Ishikawa (cell line): ENCODE measurements at regions not wholly inside any gene's neighbourhood (a gene's known extent, or its start where the extent isn't known, plus 50 kb on each side); places are given as distances from the start of the nearest gene placed in this dataset.

Experiments used
- CEBPB ChIP-seq: IDR thresholded peaks from 2 replicates; pipeline ENCODE4 v1.6.1; 2012
- CREB1 ChIP-seq: IDR thresholded peaks from 2 replicates; pipeline ENCODE4 v1.6.1; 2012; ENCODE audit warnings: low read depth
- EGR1 ChIP-seq: IDR thresholded peaks from 2 replicates; pipeline ENCODE4 v1.6.1; 2012
- EP300 ChIP-seq: IDR thresholded peaks from 2 replicates; pipeline ENCODE4 v1.6.1; 2012; ENCODE audit warnings: borderline replicate concordance
- FOXM1 ChIP-seq: IDR thresholded peaks from 2 replicates; pipeline ENCODE4 v1.6.1; 2012; ENCODE audit warnings: low read depth, borderline replicate concordance
- NFIC ChIP-seq: IDR thresholded peaks from 2 replicates; pipeline ENCODE4 v1.6.1; 2012
- RAD21 ChIP-seq: IDR thresholded peaks from 2 replicates; pipeline ENCODE4 v1.6.1; 2012; ENCODE audit warnings: low read depth
- TAF1 ChIP-seq: IDR thresholded peaks from 2 replicates; pipeline ENCODE4 v1.6.1; 2012; ENCODE audit warnings: low read depth, mild to moderate bottlenecking
- TCF12 ChIP-seq: IDR thresholded peaks from 2 replicates; pipeline ENCODE4 v1.6.1; 2012; ENCODE audit warnings: low read depth
- TEAD4 ChIP-seq: IDR thresholded peaks from 2 replicates; pipeline ENCODE4 v1.6.1; 2012
- YY1 ChIP-seq: IDR thresholded peaks from 2 replicates; pipeline ENCODE4 v1.6.1; 2012; ENCODE audit warnings: low read depth
- ZBTB7A ChIP-seq: IDR thresholded peaks from 2 replicates; pipeline ENCODE4 v1.6.1; 2012; ENCODE audit warnings: low read depth
- TF ChIP-seq, protein P1 (sequence below): IDR thresholded peaks from 2 replicates; pipeline ENCODE4 v1.6.1; 2012
- TF ChIP-seq, protein P2 (sequence below): IDR thresholded peaks from 2 replicates; pipeline ENCODE4 v1.6.1; 2012
- TF ChIP-seq, protein P3 (sequence below): IDR thresholded peaks from 2 replicates; pipeline ENCODE4 v1.6.1; 2012; ENCODE audit warnings: low read depth, mild to moderate bottlenecking

DNA sequence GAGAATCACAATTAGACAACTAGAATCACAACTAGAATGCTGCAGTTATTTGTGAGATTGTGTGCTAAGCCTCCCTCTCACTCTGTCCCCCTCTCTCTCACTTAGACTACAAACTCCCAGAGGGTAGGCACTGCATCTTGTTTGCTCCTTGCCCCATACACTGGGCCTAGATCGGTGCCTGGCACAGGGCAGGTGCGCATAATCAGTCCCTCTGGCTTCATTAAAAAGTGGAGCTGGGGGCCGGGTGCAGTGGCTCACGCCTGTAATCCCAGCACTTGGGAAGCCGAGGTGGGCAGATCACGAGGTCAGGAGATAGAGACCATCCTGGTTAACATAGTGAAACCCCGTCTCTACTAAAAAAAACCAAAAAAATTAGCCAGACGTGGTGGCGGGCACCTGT lies 456.8 kb downstream of the MIAT start:
- TF ChIP-seq ZBTB7A (no peak), CEBPB (no peak), CREB1 (no peak), EP300 (no peak), NFIC (no peak), TCF12 (no peak), FOXM1 (no peak), YY1 (no peak), TAF1 (no peak)
- TF ChIP-seq, protein P1, sequence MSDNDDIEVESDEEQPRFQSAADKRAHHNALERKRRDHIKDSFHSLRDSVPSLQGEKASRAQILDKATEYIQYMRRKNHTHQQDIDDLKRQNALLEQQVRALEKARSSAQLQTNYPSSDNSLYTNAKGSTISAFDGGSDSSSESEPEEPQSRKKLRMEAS = no peak

DNA sequence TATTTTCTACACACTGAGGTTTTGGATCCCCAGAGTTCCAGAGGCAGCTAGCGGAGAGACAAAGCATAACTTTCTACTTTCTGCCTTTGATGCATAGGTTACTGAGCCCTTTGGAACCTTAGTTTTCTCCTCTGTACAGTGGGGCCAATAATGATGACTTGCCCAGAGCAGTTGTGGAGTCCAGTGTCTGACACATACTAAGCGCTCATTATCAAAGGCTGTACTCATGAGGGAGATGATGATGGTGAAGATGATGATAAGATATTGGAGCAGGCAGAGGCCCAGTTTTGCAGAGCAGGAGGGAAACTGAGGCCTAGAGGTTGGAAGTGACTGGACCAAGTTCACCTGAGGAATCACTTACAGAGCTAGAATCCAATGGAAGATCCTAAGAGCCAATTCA lies 458.0 kb downstream of the MIAT start:
- TF ChIP-seq YY1 = no peak
- TF ChIP-seq, protein P1 = no peak
- no peak for TF ChIP-seq ZBTB7A
- no peak for TF ChIP-seq TAF1
- no peak for TF ChIP-seq TCF12
- no peak for TF ChIP-seq CEBPB

DNA sequence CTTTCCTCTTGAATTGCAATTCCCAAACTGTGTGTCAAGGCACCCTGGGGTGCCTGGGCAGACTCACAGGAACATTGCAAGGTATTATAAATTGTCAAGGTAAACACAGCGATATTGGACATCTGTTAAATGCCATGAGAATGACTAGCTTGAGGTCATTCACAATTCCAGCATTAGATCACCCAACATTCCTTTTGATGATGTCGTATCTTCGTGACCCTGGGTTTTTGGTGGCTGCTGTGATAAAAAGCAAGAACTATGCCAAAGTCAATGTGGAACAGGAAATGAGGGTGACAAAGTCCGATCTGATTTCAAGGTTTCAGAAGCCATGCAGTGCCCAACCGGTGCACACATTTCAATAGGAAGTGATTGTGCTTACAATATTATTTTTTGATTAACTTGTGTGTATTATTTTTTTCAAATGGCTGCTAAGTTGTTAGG lies 458.4 kb downstream of the MIAT start:
- TF ChIP-seq RAD21 (no peak), TEAD4 (no peak), EP300 (no peak), TAF1 (no peak), YY1 (no peak), EGR1 (no peak), NFIC (no peak), CREB1 (no peak), ZBTB7A (no peak), TCF12 (no peak), FOXM1 (no peak), CEBPB (no peak)
- TF ChIP-seq, protein P2, sequence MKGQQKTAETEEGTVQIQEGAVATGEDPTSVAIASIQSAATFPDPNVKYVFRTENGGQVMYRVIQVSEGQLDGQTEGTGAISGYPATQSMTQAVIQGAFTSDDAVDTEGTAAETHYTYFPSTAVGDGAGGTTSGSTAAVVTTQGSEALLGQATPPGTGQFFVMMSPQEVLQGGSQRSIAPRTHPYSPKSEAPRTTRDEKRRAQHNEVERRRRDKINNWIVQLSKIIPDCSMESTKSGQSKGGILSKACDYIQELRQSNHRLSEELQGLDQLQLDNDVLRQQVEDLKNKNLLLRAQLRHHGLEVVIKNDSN = no peak
- TF ChIP-seq, protein P1 = no peak
- TF ChIP-seq, protein P3, sequence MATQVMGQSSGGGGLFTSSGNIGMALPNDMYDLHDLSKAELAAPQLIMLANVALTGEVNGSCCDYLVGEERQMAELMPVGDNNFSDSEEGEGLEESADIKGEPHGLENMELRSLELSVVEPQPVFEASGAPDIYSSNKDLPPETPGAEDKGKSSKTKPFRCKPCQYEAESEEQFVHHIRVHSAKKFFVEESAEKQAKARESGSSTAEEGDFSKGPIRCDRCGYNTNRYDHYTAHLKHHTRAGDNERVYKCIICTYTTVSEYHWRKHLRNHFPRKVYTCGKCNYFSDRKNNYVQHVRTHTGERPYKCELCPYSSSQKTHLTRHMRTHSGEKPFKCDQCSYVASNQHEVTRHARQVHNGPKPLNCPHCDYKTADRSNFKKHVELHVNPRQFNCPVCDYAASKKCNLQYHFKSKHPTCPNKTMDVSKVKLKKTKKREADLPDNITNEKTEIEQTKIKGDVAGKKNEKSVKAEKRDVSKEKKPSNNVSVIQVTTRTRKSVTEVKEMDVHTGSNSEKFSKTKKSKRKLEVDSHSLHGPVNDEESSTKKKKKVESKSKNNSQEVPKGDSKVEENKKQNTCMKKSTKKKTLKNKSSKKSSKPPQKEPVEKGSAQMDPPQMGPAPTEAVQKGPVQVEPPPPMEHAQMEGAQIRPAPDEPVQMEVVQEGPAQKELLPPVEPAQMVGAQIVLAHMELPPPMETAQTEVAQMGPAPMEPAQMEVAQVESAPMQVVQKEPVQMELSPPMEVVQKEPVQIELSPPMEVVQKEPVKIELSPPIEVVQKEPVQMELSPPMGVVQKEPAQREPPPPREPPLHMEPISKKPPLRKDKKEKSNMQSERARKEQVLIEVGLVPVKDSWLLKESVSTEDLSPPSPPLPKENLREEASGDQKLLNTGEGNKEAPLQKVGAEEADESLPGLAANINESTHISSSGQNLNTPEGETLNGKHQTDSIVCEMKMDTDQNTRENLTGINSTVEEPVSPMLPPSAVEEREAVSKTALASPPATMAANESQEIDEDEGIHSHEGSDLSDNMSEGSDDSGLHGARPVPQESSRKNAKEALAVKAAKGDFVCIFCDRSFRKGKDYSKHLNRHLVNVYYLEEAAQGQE = no peak

DNA sequence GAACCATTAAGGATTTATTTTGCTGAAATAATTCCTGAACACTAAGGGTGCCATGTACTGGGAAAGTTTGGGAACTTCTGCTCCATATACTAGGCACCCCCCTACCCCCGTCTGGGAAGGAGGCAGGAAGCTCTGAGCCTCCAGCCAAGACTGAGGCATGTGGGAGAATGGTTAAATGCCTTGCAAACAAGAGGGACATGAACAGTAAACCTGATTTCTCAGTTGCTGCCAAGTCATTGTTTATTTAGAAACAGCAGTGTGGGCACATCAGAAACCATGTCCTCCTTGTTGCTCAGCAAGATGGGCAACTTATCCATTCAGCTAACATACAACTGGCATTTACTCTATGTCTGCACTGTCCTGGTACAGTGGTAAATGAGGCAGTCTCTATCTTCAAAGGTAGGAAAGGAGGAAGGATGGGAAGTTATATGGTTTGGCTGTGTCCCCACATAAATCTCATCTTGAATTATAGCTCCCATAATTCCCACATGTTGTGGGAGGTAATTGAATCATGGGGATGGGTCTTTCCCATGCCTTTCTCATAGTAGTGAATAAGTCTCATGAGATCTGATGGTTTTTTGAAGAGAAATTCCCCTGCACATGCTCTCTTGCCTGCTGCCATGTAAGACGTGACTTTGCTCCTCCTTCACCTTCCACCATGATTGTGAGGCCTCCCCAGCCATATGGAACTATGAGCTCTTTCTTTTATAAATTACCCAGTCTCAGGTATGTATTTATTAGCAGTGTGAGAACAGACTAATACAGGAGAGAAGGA lies 459.1 kb downstream of the MIAT start:
- TF ChIP-seq, protein P2 = no peak
- no peak for TF ChIP-seq RAD21

DNA sequence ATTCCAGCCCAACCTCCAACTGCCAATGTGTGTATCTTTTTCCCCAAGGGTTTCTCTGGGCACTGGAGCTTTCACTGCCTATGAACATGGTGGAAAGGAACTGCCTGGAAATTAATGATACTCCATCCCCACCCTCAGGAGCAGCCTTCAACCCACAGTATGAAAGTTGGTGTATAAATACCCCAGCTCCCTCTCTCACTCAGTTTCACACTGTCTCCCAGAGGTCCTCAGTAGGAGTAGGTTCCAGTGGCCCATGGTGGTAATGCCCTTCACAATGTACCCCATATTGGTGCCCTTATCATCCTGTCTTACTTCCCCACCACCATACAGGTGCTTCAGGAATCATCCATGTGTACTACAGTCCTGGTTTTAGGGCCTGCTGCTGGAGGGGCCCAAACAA lies 462.6 kb downstream of the MIAT start:
- TF ChIP-seq ZBTB7A (no peak), TAF1 (no peak), CEBPB (no peak), TEAD4 (no peak), TCF12 (no peak), EGR1 (no peak)
- TF ChIP-seq, protein P2 = no peak
- TF ChIP-seq, protein P1 = no peak

DNA sequence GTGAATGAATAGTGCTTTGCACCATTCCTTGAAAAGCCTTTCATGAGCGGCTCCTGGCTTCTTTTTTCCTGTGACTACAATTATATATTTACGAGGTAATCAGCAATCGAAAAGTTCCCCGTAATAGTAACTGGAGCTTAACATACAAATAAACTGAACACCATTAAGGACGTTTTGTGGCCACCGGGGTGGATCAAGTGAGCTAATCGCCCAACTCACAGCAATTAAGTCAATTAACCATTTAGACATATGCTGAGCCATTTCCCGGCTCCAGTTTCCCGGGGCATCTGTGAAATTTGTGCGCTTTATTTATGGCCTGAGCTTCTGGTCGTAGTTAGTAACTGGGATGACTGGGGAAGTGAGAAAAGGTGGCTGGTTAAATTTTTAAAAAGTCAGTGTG lies 465.2 kb downstream of the MIAT start:
- TF ChIP-seq YY1 (no peak), TEAD4 (no peak), RAD21 (no peak), TCF12 (no peak), EGR1 (no peak), ZBTB7A (no peak), FOXM1 (no peak), NFIC (no peak), CREB1 (no peak), EP300 (no peak)
- TF ChIP-seq, protein P1 = no peak
- TF ChIP-seq, protein P3 = no peak
